B cell (primary cell): ENCODE measurements at regions not wholly inside any gene's neighbourhood (a gene's known extent, or its start where the extent isn't known, plus 50 kb on each side); places are given as distances from the start of the nearest gene placed in this dataset.

Experiments
- EZH2 ChIP-seq: IDR thresholded peaks from 2 replicates; pipeline ENCODE4 v1.6.1; 2012; ENCODE audit warnings: borderline replicate concordance, low read depth, mild to moderate bottlenecking, moderate library complexity, low read length; ENCODE audit not compliant: insufficient read depth, poor library complexity, severe bottlenecking
- TF ChIP-seq, protein P1 (sequence below): fragments of 200-600 bp; IDR thresholded peaks from one replicate; pipeline ENCODE4 v1.8.0; 2022; ENCODE audit warnings: antibody characterized with exemption, mild to moderate bottlenecking

DNA sequence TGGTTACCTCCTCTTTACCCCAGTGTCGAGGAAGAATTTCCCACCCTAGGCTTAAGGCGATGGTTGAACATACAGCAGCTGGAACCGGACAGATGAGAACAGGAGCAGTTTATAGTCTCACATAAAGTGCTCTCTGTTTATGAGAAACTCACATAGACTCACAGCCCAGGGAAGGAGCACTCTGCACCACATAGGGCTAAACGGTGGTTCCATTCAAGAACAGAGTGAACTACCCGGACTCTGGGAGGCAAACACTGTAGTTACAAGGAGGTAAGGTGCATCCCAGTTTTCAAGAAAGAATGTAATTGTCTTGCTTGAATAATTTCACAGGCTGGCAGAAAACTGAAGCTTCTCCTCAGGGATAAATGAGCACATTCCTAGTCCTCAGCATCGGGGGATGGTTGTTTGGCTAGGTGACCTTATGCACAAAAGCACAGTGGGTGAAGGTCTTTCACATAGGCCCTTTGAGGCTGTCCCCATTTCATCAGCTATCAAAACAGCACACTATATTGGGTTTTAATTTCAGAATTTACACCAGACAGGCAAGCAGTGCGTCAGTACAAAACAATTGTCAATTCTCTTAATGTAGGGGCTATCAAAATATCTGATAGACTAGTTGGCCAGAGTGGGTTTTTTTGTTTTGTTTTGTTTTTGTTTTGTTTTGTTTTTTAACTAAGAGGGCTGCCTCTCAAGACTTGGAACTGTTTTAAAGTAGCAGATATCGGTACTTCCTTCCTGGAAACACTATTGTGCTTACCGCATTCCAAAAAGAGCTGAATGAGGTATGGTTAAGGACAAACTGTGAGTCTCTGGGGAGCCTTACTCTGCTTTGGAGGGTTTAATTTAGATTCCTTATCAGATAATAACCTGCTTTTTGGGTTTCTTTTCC, 918.1 kb upstream of the CDH8 start:
- TF ChIP-seq, protein P1, sequence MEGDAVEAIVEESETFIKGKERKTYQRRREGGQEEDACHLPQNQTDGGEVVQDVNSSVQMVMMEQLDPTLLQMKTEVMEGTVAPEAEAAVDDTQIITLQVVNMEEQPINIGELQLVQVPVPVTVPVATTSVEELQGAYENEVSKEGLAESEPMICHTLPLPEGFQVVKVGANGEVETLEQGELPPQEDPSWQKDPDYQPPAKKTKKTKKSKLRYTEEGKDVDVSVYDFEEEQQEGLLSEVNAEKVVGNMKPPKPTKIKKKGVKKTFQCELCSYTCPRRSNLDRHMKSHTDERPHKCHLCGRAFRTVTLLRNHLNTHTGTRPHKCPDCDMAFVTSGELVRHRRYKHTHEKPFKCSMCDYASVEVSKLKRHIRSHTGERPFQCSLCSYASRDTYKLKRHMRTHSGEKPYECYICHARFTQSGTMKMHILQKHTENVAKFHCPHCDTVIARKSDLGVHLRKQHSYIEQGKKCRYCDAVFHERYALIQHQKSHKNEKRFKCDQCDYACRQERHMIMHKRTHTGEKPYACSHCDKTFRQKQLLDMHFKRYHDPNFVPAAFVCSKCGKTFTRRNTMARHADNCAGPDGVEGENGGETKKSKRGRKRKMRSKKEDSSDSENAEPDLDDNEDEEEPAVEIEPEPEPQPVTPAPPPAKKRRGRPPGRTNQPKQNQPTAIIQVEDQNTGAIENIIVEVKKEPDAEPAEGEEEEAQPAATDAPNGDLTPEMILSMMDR, result no peak
- no peak for TF ChIP-seq EZH2
